Fibroblast of lung (primary cell): ENCODE measurements at regions not wholly inside any gene's neighbourhood (a gene's known extent, or its start where the extent isn't known, plus 50 kb on each side); places are given as distances from the start of the nearest gene placed in this dataset.

ENCODE experiments used
- CTCF ChIP-seq, 2 donors: IDR thresholded peaks in 1 of 2; conservative IDR thresholded peaks in 1 of 2; 1 replicate in 1 of 2; 2 replicates in 1 of 2; pipeline ENCODE4 v1.5.1; 2011 to 2012; ENCODE audit warnings: low read length in 2 of 2, control low read depth in 1 of 2, inconsistent platforms in 1 of 2, low read depth in 1 of 2, mild to moderate bottlenecking in 1 of 2
- EZH2 ChIP-seq: IDR thresholded peaks from 2 replicates; pipeline ENCODE4 v1.5.1; 2012; ENCODE audit warnings: low read length, control low read depth, mild to moderate bottlenecking; ENCODE audit errors: missing control alignments

- TF ChIP-seq CTCF (conservative IDR thresholded peaks at IDR 0.05 in 1 of 2, IDR thresholded peaks at IDR 0.05 in 1 of 2; ENCODE audit: low read depth in 1 of 2, low read length in 2 of 2) (no peak), EZH2 (no peak)
Measured at GRCh38 chr2:12331698-12332097, 385.0 kb upstream of the TRIB2 start.
